Osteoblast (primary cell): ENCODE measurements at regions not wholly inside any gene's neighbourhood (a gene's known extent, or its start where the extent isn't known, plus 50 kb on each side); places are given as distances from the start of the nearest gene placed in this dataset.

Experiments used
- DNase-seq: peaks from one replicate; pipeline ENCODE4 v3.0.0; 2011; ENCODE audit warnings: low spot score, mixed read lengths; ENCODE audit not compliant: insufficient read length; ENCODE audit errors: missing footprints
- H2AFZ ChIP-seq: 2 replicates; pipeline ENCODE4 v1.6.0; 2011; ENCODE audit warnings: mild to moderate bottlenecking, low read length
- H3K27ac ChIP-seq: 2 replicates; pipeline ENCODE4 v1.5.1; 2011; ENCODE audit warnings: mild to moderate bottlenecking, low read depth, low read length, moderate library complexity
- H3K27me3 ChIP-seq: 2 replicates; pipeline ENCODE4 v1.6.0; 2012; ENCODE audit warnings: mild to moderate bottlenecking, control low read depth, inconsistent platforms, low read length, moderate library complexity; ENCODE audit not compliant: insufficient read depth
- H3K36me3 ChIP-seq: 2 replicates; pipeline ENCODE4 v1.5.1; 2011; ENCODE audit warnings: mild to moderate bottlenecking, low read length, control low read depth, moderate library complexity; ENCODE audit not compliant: insufficient read depth
- H3K4me1 ChIP-seq: 2 replicates; pipeline ENCODE4 v1.5.1; 2011; ENCODE audit warnings: mild to moderate bottlenecking, low read length, control low read depth, moderate library complexity; ENCODE audit not compliant: insufficient read depth
- H3K4me2 ChIP-seq: 2 replicates; pipeline ENCODE4 v1.6.0; 2011; ENCODE audit warnings: mild to moderate bottlenecking, low read length; ENCODE audit not compliant: insufficient read depth
- H3K4me3 ChIP-seq: fragments of 200-600 bp; sonication (generic); 3 replicates; pipeline ENCODE4 v1.5.1; 2012; ENCODE audit warnings: mild to moderate bottlenecking, low read length, inconsistent platforms; ENCODE audit not compliant: insufficient read depth
- H3K79me2 ChIP-seq: 2 replicates; pipeline ENCODE4 v1.6.0; 2012; ENCODE audit warnings: mild to moderate bottlenecking, low read length, control low read depth, inconsistent platforms; ENCODE audit not compliant: insufficient read depth
- H3K9me3 ChIP-seq: 2 replicates; pipeline ENCODE4 v1.5.1; 2011; ENCODE audit warnings: low read depth, low read length, control low read depth
- H4K20me1 ChIP-seq: 2 replicates; pipeline ENCODE4 v1.6.0; 2012; ENCODE audit warnings: mild to moderate bottlenecking, low read length, control low read depth; ENCODE audit not compliant: insufficient read depth
- CTCF ChIP-seq: IDR thresholded peaks from 2 replicates; pipeline ENCODE4 v1.5.1; 2011; ENCODE audit warnings: mild to moderate bottlenecking, low read depth, low read length, moderate library complexity; ENCODE audit errors: extremely low read depth

GRCh38 chr5:24281818-24282217 is 363.0 kb downstream of the CDH10 start:
- no peak for TF ChIP-seq CTCF
- no peak overlapping the region for H3K4me2 ChIP-seq
- H3K27ac ChIP-seq: no peak overlapping the region
- DNase-seq: no peak
- H3K36me3 ChIP-seq: no peaks in the 10 kb centered on the region
- H3K9me3 ChIP-seq: no peaks in the 10 kb centered on the region
- no peak overlapping the region for H2AFZ ChIP-seq
- H4K20me1 ChIP-seq: no peaks in the 10 kb centered on the region
- H3K4me1 ChIP-seq: no peaks in the 10 kb centered on the region
- no peaks in the 10 kb centered on the region for H3K27me3 ChIP-seq
- no peak overlapping the region for H3K4me3 ChIP-seq
- no peaks in the 10 kb centered on the region for H3K79me2 ChIP-seq

- DNase-seq: no peak
- Histone ChIP-seq H3K27ac (no peak overlapping the region), H3K36me3 (no peaks in the 10 kb centered on the region), H3K9me3 (peaks cover 2% of the 10 kb centered on the region), H3K4me1 (no peaks in the 10 kb centered on the region), H3K4me2 (no peak overlapping the region), H3K4me3 (no peak overlapping the region), H3K79me2 (no peaks in the 10 kb centered on the region), H4K20me1 (no peaks in the 10 kb centered on the region), H3K27me3 (no peaks in the 10 kb centered on the region), H2AFZ (no peak overlapping the region)
- no peak for TF ChIP-seq CTCF
These were observed 355.0 kb downstream of the CDH10 start for GRCh38 chr5:24289582-24290335.

GRCh38 chr5:24290536-24290935 is 354.2 kb downstream of the CDH10 start:
- H4K20me1 ChIP-seq: no peaks in the 10 kb centered on the region
- H3K4me3 ChIP-seq: no peak overlapping the region
- H3K27me3 ChIP-seq: no peaks in the 10 kb centered on the region
- H3K79me2 ChIP-seq: no peaks in the 10 kb centered on the region
- H3K27ac ChIP-seq: no peak overlapping the region
- H2AFZ ChIP-seq: no peak overlapping the region
- peaks cover 2% of the 10 kb centered on the region for H3K9me3 ChIP-seq
- H3K4me1 ChIP-seq: no peaks in the 10 kb centered on the region
- H3K4me2 ChIP-seq: no peak overlapping the region
- no peak for TF ChIP-seq CTCF
- H3K36me3 ChIP-seq: no peaks in the 10 kb centered on the region
- DNase-seq: no peak

- H3K36me3 ChIP-seq: no peaks in the 10 kb centered on the region
- no peaks in the 10 kb centered on the region for H4K20me1 ChIP-seq
- no peak for DNase-seq
- H3K4me1 ChIP-seq: no peaks in the 10 kb centered on the region
- H2AFZ ChIP-seq: no peak overlapping the region
- no peak overlapping the region for H3K4me3 ChIP-seq
- no peak overlapping the region for H3K27ac ChIP-seq
- H3K9me3 ChIP-seq: peaks cover 2% of the 10 kb centered on the region
- no peak overlapping the region for H3K4me2 ChIP-seq
- no peak for TF ChIP-seq CTCF
- no peaks in the 10 kb centered on the region for H3K79me2 ChIP-seq
- no peaks in the 10 kb centered on the region for H3K27me3 ChIP-seq
These were observed 352.9 kb downstream of the CDH10 start for GRCh38 chr5:24291916-24292315.
